H1 (cell line): ENCODE measurements at regions not wholly inside any gene's neighbourhood (a gene's known extent, or its start where the extent isn't known, plus 50 kb on each side); places are given as distances from the start of the nearest gene placed in this dataset.

Experiments
- CTCF ChIA-PET: fragments of 300-600 bp; sonication (Branson Sonifier 250); formaldehyde crosslinking; loops from one replicate; lab custom pipeline; 2021; ENCODE audit not compliant: partially characterized antibody; lab: Charles Lee
- POLR2A ChIA-PET: fragments of 300-600 bp; sonication (Branson Sonifier 250); formaldehyde crosslinking; loops from one replicate; lab custom pipeline; 2021; ENCODE audit warnings: inconsistent platforms; ENCODE audit not compliant: partially characterized antibody; lab: Charles Lee
- DNase-seq, 2 experiments: peaks; one replicate each; pipeline versions ENCODE4 v3.0.0 to v3.0.0-alpha.2; 2010 to 2022; ENCODE audit warnings: low spot score in 2 of 2, low read depth in 1 of 2, mixed read lengths in 1 of 2
- FAIRE-seq: peaks from 2 replicates; lab custom pipeline; 2011; peaks lifted over from hg19 to GRCh38; lab: Jason Lieb, UNC
- H2AFZ ChIP-seq: 2 replicates; pipeline ENCODE4 v1.8.1; 2012; ENCODE audit warnings: low read length, inconsistent platforms
- H2AK5ac ChIP-seq: 2 replicates; pipeline ENCODE4 v1.6.1; 2013; ENCODE audit warnings: low read depth, low read length
- H2BK120ac ChIP-seq: replicated peaks from 2 replicates; pipeline ENCODE3; 2013; ENCODE audit warnings: low read depth, low read length, inconsistent platforms
- H2BK12ac ChIP-seq: 2 replicates; pipeline ENCODE4 v1.6.1; 2013; ENCODE audit warnings: low read depth, low read length
- H2BK15ac ChIP-seq: 2 replicates; pipeline ENCODE4 v1.6.1; 2013; ENCODE audit warnings: low read length
- H2BK20ac ChIP-seq: 2 replicates; pipeline ENCODE4 v1.6.1; 2013; ENCODE audit warnings: low read length
- H2BK5ac ChIP-seq: 2 replicates; pipeline ENCODE4 v1.6.1; 2013; ENCODE audit warnings: low read depth, low read length
- H3K14ac ChIP-seq: 2 replicates; pipeline ENCODE4 v1.6.1; 2013; ENCODE audit warnings: inconsistent platforms; ENCODE audit not compliant: insufficient read length
- H3K18ac ChIP-seq: 2 replicates; pipeline ENCODE4 v1.6.1; 2013; ENCODE audit warnings: low read length; ENCODE audit errors: extremely low read depth
- H3K23ac ChIP-seq: 2 replicates; pipeline ENCODE4 v1.6.1; 2013; ENCODE audit warnings: inconsistent platforms; ENCODE audit not compliant: insufficient read length
- H3K23me2 ChIP-seq: 2 replicates; pipeline ENCODE4 v1.6.1; 2013; ENCODE audit warnings: low read depth, low read length
- H3K27ac ChIP-seq: 2 replicates; pipeline ENCODE4 v1.6.1; 2011; ENCODE audit warnings: low read depth, low read length, inconsistent platforms
- H3K27me3 ChIP-seq, 4 experiments: replicated peaks in 1 of 4; 1 replicate in 1 of 4; 2 replicates in 3 of 4; pipeline versions ENCODE4 v1.6.1 to v1.8.1; 2011 to 2013; ENCODE audit warnings: low read length in 3 of 4, mild to moderate bottlenecking in 3 of 4, inconsistent platforms in 2 of 4, mixed read lengths in 2 of 4, moderate library complexity in 1 of 4; ENCODE audit not compliant: control insufficient read depth in 3 of 4, insufficient read depth in 3 of 4; ENCODE audit errors: extremely low read depth in 1 of 4
- H3K36me3 ChIP-seq, 4 experiments: 2 replicates each; pipeline versions ENCODE4 v1.6.1 to v1.8.1; 2011 to 2013; ENCODE audit warnings: mild to moderate bottlenecking in 4 of 4, low read length in 3 of 4, moderate library complexity in 2 of 4, control low read depth in 1 of 4, inconsistent platforms in 1 of 4; ENCODE audit not compliant: insufficient read depth in 4 of 4, control insufficient read depth in 2 of 4
- H3K4ac ChIP-seq: replicated peaks from 2 replicates; pipeline ENCODE3; 2013; ENCODE audit warnings: low read length, low read depth, mixed read lengths, inconsistent platforms; ENCODE audit not compliant: insufficient read length
- H3K4me1 ChIP-seq, 4 experiments: replicated peaks in 1 of 4; 1 replicate in 1 of 4; 2 replicates in 3 of 4; pipeline versions ENCODE4 v1.6.1 to v1.8.1; 2011 to 2013; ENCODE audit warnings: low read length in 3 of 4, inconsistent platforms in 2 of 4, mixed read lengths in 1 of 4; ENCODE audit not compliant: insufficient read depth in 4 of 4, control insufficient read depth in 3 of 4
- H3K4me2 ChIP-seq, 2 experiments: 2 replicates each; pipeline versions ENCODE4 v1.6.1 to v1.8.1; 2011 to 2013; ENCODE audit warnings: low read depth in 2 of 2, low read length in 2 of 2, control low read depth in 1 of 2, inconsistent platforms in 1 of 2, mild to moderate bottlenecking in 1 of 2; ENCODE audit not compliant: insufficient read depth in 1 of 2
- H3K4me3 ChIP-seq, 4 experiments: fragments of 200-600, 300-600 bp in 1 of 4; sonication (generic), shearing (Covaris generic), sonication (Bioruptor Twin) in 1 of 4; 2 replicates each; pipeline versions ENCODE4 v1.5.1 to v1.8.1; 2011 to 2016; ENCODE audit warnings: low read length in 4 of 4, low read depth in 3 of 4, control low read depth in 2 of 4, inconsistent platforms in 2 of 4, mild to moderate bottlenecking in 2 of 4, mixed read lengths in 1 of 4, moderate library complexity in 1 of 4; ENCODE audit not compliant: insufficient read depth in 2 of 4; ENCODE audit errors: extremely low read depth in 1 of 4
- H3K56ac ChIP-seq: replicated peaks from 2 replicates; pipeline ENCODE3; 2013; ENCODE audit warnings: low read depth, mild to moderate bottlenecking, mixed read lengths, low read length, inconsistent platforms; ENCODE audit not compliant: insufficient read length
- H3K79me1 ChIP-seq: 2 replicates; pipeline ENCODE4 v1.6.1; 2013; ENCODE audit warnings: low read depth, low read length, control low read depth
- H3K79me2 ChIP-seq, 2 experiments: 2 replicates each; pipeline versions ENCODE4 v1.6.1 to v1.8.1; 2012 to 2013; ENCODE audit warnings: low read length in 2 of 2, mild to moderate bottlenecking in 2 of 2, inconsistent platforms in 1 of 2; ENCODE audit not compliant: insufficient read depth in 2 of 2, control insufficient read depth in 1 of 2
- H3K9ac ChIP-seq, 4 experiments: replicated peaks in 1 of 4; 1 replicate in 1 of 4; 2 replicates in 3 of 4; pipeline versions ENCODE4 v1.6.1 to v1.8.1; 2011 to 2013; ENCODE audit warnings: low read depth in 3 of 4, low read length in 3 of 4, control low read depth in 2 of 4, mild to moderate bottlenecking in 2 of 4, moderate library complexity in 2 of 4, inconsistent platforms in 1 of 4; ENCODE audit errors: extremely low read depth in 1 of 4
- H3K9me3 ChIP-seq, 2 experiments: 2 replicates each; pipeline versions ENCODE4 v1.6.1 to v1.8.1; 2012 to 2013; ENCODE audit warnings: mild to moderate bottlenecking in 2 of 2, moderate library complexity in 2 of 2, control low read depth in 1 of 2, inconsistent platforms in 1 of 2, low read depth in 1 of 2, low read length in 1 of 2, mixed read lengths in 1 of 2; ENCODE audit not compliant: insufficient read depth in 2 of 2
- H4K20me1 ChIP-seq, 2 experiments: replicated peaks in 1 of 2; 2 replicates each; pipeline versions ENCODE3 to v1.8.1; 2011 to 2013; ENCODE audit warnings: inconsistent platforms in 2 of 2, low read length in 2 of 2, mild to moderate bottlenecking in 1 of 2; ENCODE audit not compliant: insufficient read depth in 2 of 2, control insufficient read depth in 1 of 2
- H4K5ac ChIP-seq: 2 replicates; pipeline ENCODE4 v1.6.1; 2013; ENCODE audit warnings: low read length, low read depth, mixed read lengths, inconsistent platforms; ENCODE audit not compliant: insufficient read length
- H4K8ac ChIP-seq: 2 replicates; pipeline ENCODE4 v1.8.0; 2013; ENCODE audit warnings: mild to moderate bottlenecking, moderate library complexity, low read length, inconsistent platforms; ENCODE audit not compliant: insufficient read depth; ENCODE audit errors: extremely low read depth
- H4K91ac ChIP-seq: replicated peaks from 2 replicates; pipeline ENCODE3; 2013; ENCODE audit warnings: low read length, mixed read lengths, inconsistent platforms; ENCODE audit not compliant: insufficient read length
- ATF2 ChIP-seq: IDR thresholded peaks from 2 replicates; pipeline ENCODE4 v1.6.1; 2012; ENCODE audit warnings: low read length, inconsistent platforms
- BCL11A ChIP-seq, 2 experiments: IDR thresholded peaks; one replicate each; pipeline ENCODE4 v1.6.1; 2011; ENCODE audit warnings: low read depth in 2 of 2, low read length in 2 of 2, mild to moderate bottlenecking in 2 of 2
- CTBP2 ChIP-seq: IDR thresholded peaks from 2 replicates; pipeline ENCODE4 v1.7.0; 2011; ENCODE audit warnings: borderline replicate concordance, mild to moderate bottlenecking, moderate library complexity, mixed read lengths, low read length; ENCODE audit not compliant: insufficient read depth, insufficient read length
- HDAC6 ChIP-seq: IDR thresholded peaks from one replicate; pipeline ENCODE4 v1.7.1; 2012; ENCODE audit warnings: low read depth, mild to moderate bottlenecking, inconsistent platforms, low read length, moderate library complexity
- RBBP5 ChIP-seq: IDR thresholded peaks from 2 replicates; pipeline ENCODE4 v1.7.1; 2012; ENCODE audit warnings: low read depth, mild to moderate bottlenecking, inconsistent platforms, low read length, moderate library complexity, borderline replicate concordance
- RFX5 ChIP-seq: IDR thresholded peaks from 2 replicates; pipeline ENCODE4 v1.6.1; 2011; ENCODE audit warnings: low read depth, low read length, improper control_type of control experiment, borderline replicate concordance
- SAP30 ChIP-seq: fragments of 300-600 bp; sonication (generic); IDR thresholded peaks from 2 replicates; pipeline ENCODE4 v1.7.1; 2012; ENCODE audit warnings: low read length, moderate library complexity, mild to moderate bottlenecking, inconsistent platforms; ENCODE audit not compliant: insufficient read depth, insufficient replicate concordance
- TAF1 ChIP-seq: IDR thresholded peaks from 2 replicates; pipeline ENCODE4 v1.6.1; 2011; ENCODE audit warnings: mild to moderate bottlenecking, low read depth, low read length
- TEAD4 ChIP-seq: IDR thresholded peaks from 2 replicates; pipeline ENCODE4 v1.6.1; 2012; ENCODE audit warnings: low read depth, low read length, inconsistent platforms, mixed read lengths
- WGBS, 2 experiments: shearing (Covaris generic) in 1 of 2; methylation state at CpG; one replicate each; pipeline versions ENCODE4 v1.1.6 to v1.1.7; 2013 to 2015; ENCODE audit warnings: low lambda C conversion rate in 2 of 2, mixed read lengths in 2 of 2, inconsistent platforms in 1 of 2, low coverage in 1 of 2, missing lambda C conversion rate in 1 of 2; ENCODE audit not compliant: insufficient replicate concordance in 2 of 2, insufficient coverage in 1 of 2, insufficient read length in 1 of 2; ENCODE audit errors: extremely low coverage in 1 of 2, missing lambda C conversion rate in 1 of 2; 5-methylcytosine and 5-hydroxymethylcytosine counted together

GRCh38 chr21:16644685-16645084, 868.2 kb upstream of the CXADR start:
- FAIRE-seq, result no peak
- no peak for TF ChIP-seq ATF2
- TF ChIP-seq BCL11A (IDR thresholded peaks at IDR 0.05; ENCODE audit: low read depth in 2 of 2, low read length in 2 of 2), result no peak
- no peak for TF ChIP-seq RFX5
- no peak for TF ChIP-seq RBBP5
- TF ChIP-seq CTBP2, result no peak
- TF ChIP-seq HDAC6, result no peak
- no peak for TF ChIP-seq SAP30
- no peak for TF ChIP-seq TEAD4
- TF ChIP-seq TAF1, result no peak

More at GRCh38 chr21:16644685-16645084, 868.2 kb upstream of the CXADR start:
- WGBS, 2 experiments, result 88% methylated on average over 3 of the region's 3 CpGs; no CpG with 5 or more reads in 1 of the 2 experiments
- H3K36me3 ChIP-seq, result no peaks in the 10 kb centered on the region
- no peak overlapping the region for H2AK5ac ChIP-seq
- no peak overlapping the region for H4K5ac ChIP-seq
- H3K27ac ChIP-seq, result no peak overlapping the region
- H2BK5ac ChIP-seq, result no peak overlapping the region
- no peak for DNase-seq
- no peak overlapping the region for H4K8ac ChIP-seq
- no peak overlapping the region for H3K9ac ChIP-seq
- H3K79me2 ChIP-seq, result no peaks in the 10 kb centered on the region
- H2BK120ac ChIP-seq, result no peak overlapping the region
- H4K91ac ChIP-seq, result no peak overlapping the region
- CTCF ChIA-PET, result interaction anchor here (0.5 to 1.8 kb wide), 2 partner anchors 36 to 37 kb away, joined by 3 read pairs; no protein-coding TSS in a partner anchor
- H3K27me3 ChIP-seq, result no peaks in the 10 kb centered on the region; a peak in 1 of 7 replicates
- POLR2A ChIA-PET, result no interaction called here
- H3K9me3 ChIP-seq, result peaks cover 0 to 4% of the 10 kb centered on the region in 2 experiments; a peak in 1 of 4 replicates
- H2BK15ac ChIP-seq, result no peak overlapping the region
- no peak overlapping the region for H2AFZ ChIP-seq
- H3K4me1 ChIP-seq, result no peaks in the 10 kb centered on the region
- H3K4me3 ChIP-seq, result no peak overlapping the region
- H3K4me2 ChIP-seq, result no peak overlapping the region
- no peaks in the 10 kb centered on the region; the same call in 1 of the 2 replicates for H3K23me2 ChIP-seq
- H4K20me1 ChIP-seq, result no peaks in the 10 kb centered on the region
- no peak overlapping the region for H3K14ac ChIP-seq
- H3K23ac ChIP-seq, result no peak overlapping the region
- no peak overlapping the region for H2BK12ac ChIP-seq
- no peak overlapping the region for H3K18ac ChIP-seq
- H3K56ac ChIP-seq, result no peak overlapping the region
- H3K4ac ChIP-seq, result no peak overlapping the region
- H2BK20ac ChIP-seq, result no peak overlapping the region
- H3K79me1 ChIP-seq, result no peaks in the 10 kb centered on the region
